ENCODE measurements at regions not wholly inside any gene's neighbourhood (a gene's known extent, or its start where the extent isn't known, plus 50 kb on each side); places are given as distances from the start of the nearest gene placed in this dataset.
"Not testable (repeated sequence)": the region's sequence is repeated elsewhere in the genome, so short reads cannot be mapped to it uniquely, and the experiment has no call there.

- DNase-seq, result no peak
Measured at GRCh38 chr6:79808921-79809320, 138.4 kb downstream of the ELOVL4 start.

GRCh38 chr6:79806661-79807060 is 140.7 kb downstream of the ELOVL4 start:
- DNase-seq, result not testable (repeated sequence)

GRCh38 chr6:79804732-79805131 is 142.6 kb downstream of the ELOVL4 start:
- no peak for DNase-seq

- no peak for DNase-seq
Measured at GRCh38 chr6:79803917-79804316, 143.4 kb downstream of the ELOVL4 start.

- DNase-seq, result no peak
Measured at GRCh38 chr6:79802657-79803300, 144.6 kb downstream of the ELOVL4 start.

- DNase-seq, result no peak
Measured at GRCh38 chr6:79801362-79801761, 146.0 kb downstream of the ELOVL4 start.

GRCh38 chr6:79798841-79799240 is 148.5 kb downstream of the ELOVL4 start:
- DNase-seq, result no peak

GRCh38 chr6:79797912-79798311 is 149.4 kb downstream of the ELOVL4 start:
- DNase-seq, result no peak

- DNase-seq, result no peak
Measured at GRCh38 chr6:79797163-79797764, 150.1 kb downstream of the ELOVL4 start.

- DNase-seq, result no peak
Measured at GRCh38 chr6:79796197-79796596, 151.2 kb downstream of the ELOVL4 start.

GRCh38 chr6:79789896-79790295 is 157.5 kb downstream of the ELOVL4 start:
- DNase-seq, result no peak

GRCh38 chr6:79788756-79789155 is 157.6 kb downstream of the SH3BGRL2 start:
- peak in 1 of 2 donors; percentile 28 for DNase-seq

GRCh38 chr6:79787626-79788025 is 156.5 kb downstream of the SH3BGRL2 start:
- no peak for DNase-seq

- DNase-seq, result no peak
Measured at GRCh38 chr6:79784395-79784753, 153.2 kb downstream of the SH3BGRL2 start.

- no peak for DNase-seq
Measured at GRCh38 chr6:79783670-79784394, 152.7 kb downstream of the SH3BGRL2 start.

GRCh38 chr6:79782792-79783580 is 151.9 kb downstream of the SH3BGRL2 start:
- no peak for DNase-seq

- DNase-seq, result no peak
Measured at GRCh38 chr6:79781916-79782315, 150.8 kb downstream of the SH3BGRL2 start.

GRCh38 chr6:79780881-79781280 is 149.8 kb downstream of the SH3BGRL2 start:
- no peak for DNase-seq

GRCh38 chr6:79778816-79779215 is 147.7 kb downstream of the SH3BGRL2 start:
- DNase-seq, result no peak

- DNase-seq, result peak; percentile 55 to 67
Measured at GRCh38 chr6:79777713-79778579, 146.8 kb downstream of the SH3BGRL2 start.

GRCh38 chr6:79776076-79776475 is 144.9 kb downstream of the SH3BGRL2 start:
- DNase-seq, result no peak

GRCh38 chr6:79775222-79775621 is 144.1 kb downstream of the SH3BGRL2 start:
- no peak for DNase-seq

Data from hippocampal formation (tissue), 2 donors.